ENCODE measurements at regions not wholly inside any gene's neighbourhood (a gene's known extent, or its start where the extent isn't known, plus 50 kb on each side); places are given as distances from the start of the nearest gene placed in this dataset.

DNA sequence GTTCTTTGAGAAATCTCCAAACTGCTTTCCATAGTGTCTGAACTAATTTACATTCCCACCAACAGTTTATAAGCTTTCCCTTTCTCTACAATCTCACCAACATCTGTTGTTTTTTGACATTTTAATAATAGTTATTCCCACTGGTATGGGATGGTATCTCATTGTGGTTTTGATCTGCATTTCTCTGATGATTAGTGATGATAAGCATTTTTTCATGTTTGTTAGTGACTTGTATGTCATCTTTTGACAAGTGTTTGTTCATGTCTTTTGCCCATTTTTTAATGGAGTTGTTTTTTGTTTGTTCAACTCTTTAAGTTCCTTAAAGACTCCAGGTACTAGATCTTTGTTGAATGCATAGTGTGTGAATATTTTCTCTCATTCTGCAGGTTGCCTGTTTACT, 116.6 kb upstream of the TSC22D2 start:
- DNase-seq = no peak
- ChIA-PET CTCF (no interaction called here), POLR2A (ENCODE audit: unreplicated experiment) (no interaction called here)
- in situ Hi-C loops (cut with MboI; ENCODE audit: low sequenced_read_pairs) = no loop called here
- Histone ChIP-seq H3K27ac (ENCODE audit: insufficient read depth, low read length) (no peak overlapping the region), H4K20me1 (ENCODE audit: insufficient read depth, low read length) (no peaks in the 10 kb centered on the region), H3K4me2 (ENCODE audit: low read depth, low read length) (no peak overlapping the region), H2BK15ac (ENCODE audit: low read depth, low read length) (no peak overlapping the region), H3K9me3 (ENCODE audit: control insufficient read depth, insufficient read depth, low read length) (no peaks in the 10 kb centered on the region; the same call in 1 of the 2 replicates), H2BK120ac (ENCODE audit: low read depth, low read length) (no peak overlapping the region), H2AFZ (replicated peaks; ENCODE audit: low read length, poor library complexity) (no peak overlapping the region), H3K27me3 (ENCODE audit: control insufficient read depth, insufficient read depth, low read length) (no peaks in the 10 kb centered on the region), H4K91ac (ENCODE audit: insufficient read depth, low read depth, low read length) (no peak overlapping the region), H3K56ac (ENCODE audit: extremely low read depth, insufficient read depth, low read length) (no peak overlapping the region), H3K9ac (ENCODE audit: low read depth, low read length) (no peak overlapping the region), H2BK5ac (ENCODE audit: low read depth, low read length, poor library complexity, severe bottlenecking) (no peak overlapping the region), H3K4me3 (ENCODE audit: insufficient read depth, low read depth, low read length) (no peak overlapping the region), H3K18ac (ENCODE audit: low read depth, low read length) (no peak overlapping the region), H3K79me1 (ENCODE audit: low read depth in 1 of 2, low read length in 2 of 2) (peaks cover 0 to 9% of the 10 kb centered on the region in 2 experiments; a peak in 1 of 4 replicates), H4K5ac (ENCODE audit: low read depth, low read length) (no peak overlapping the region), H3K9me1 (ENCODE audit: insufficient read depth, low read length) (peaks cover 3% of the 10 kb centered on the region; the same call in 1 of the 2 replicates), H2AK9ac (replicated peaks; ENCODE audit: low read depth, low read length, poor library complexity) (no peak overlapping the region), H3K14ac (replicated peaks; ENCODE audit: low read depth, low read length) (no peak overlapping the region), H3K23ac (ENCODE audit: low read depth, low read length) (no peak overlapping the region), H3K4ac (ENCODE audit: low read depth, low read length) (no peak overlapping the region), H3K36me3 (ENCODE audit: control insufficient read depth, insufficient read depth, low read length) (no peaks in the 10 kb centered on the region), H4K8ac (ENCODE audit: low read depth in 2 of 2, low read length in 2 of 2) (no peak overlapping the region), H2BK20ac (ENCODE audit: low read depth, low read length) (no peak overlapping the region), H3K4me1 (ENCODE audit: control insufficient read depth, insufficient read depth, low read length) (peaks cover 11% of the 10 kb centered on the region), H2AK5ac (ENCODE audit: low read depth, low read length) (no peak overlapping the region)
- intact Hi-C loops (cut with micrococcal nuclease) = no loop called here
- TF ChIP-seq, protein P1, sequence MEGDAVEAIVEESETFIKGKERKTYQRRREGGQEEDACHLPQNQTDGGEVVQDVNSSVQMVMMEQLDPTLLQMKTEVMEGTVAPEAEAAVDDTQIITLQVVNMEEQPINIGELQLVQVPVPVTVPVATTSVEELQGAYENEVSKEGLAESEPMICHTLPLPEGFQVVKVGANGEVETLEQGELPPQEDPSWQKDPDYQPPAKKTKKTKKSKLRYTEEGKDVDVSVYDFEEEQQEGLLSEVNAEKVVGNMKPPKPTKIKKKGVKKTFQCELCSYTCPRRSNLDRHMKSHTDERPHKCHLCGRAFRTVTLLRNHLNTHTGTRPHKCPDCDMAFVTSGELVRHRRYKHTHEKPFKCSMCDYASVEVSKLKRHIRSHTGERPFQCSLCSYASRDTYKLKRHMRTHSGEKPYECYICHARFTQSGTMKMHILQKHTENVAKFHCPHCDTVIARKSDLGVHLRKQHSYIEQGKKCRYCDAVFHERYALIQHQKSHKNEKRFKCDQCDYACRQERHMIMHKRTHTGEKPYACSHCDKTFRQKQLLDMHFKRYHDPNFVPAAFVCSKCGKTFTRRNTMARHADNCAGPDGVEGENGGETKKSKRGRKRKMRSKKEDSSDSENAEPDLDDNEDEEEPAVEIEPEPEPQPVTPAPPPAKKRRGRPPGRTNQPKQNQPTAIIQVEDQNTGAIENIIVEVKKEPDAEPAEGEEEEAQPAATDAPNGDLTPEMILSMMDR (conservative IDR thresholded peaks at IDR 0.05; ENCODE audit: low read depth, low read length) = no peak
- TF ChIP-seq MAFK (IDR thresholded peaks at IDR 0.05; ENCODE audit: low read depth, low read length) = no peak
- TF ChIP-seq SMC3 (IDR thresholded peaks at IDR 0.05; ENCODE audit: low read depth, low read length) = no peak
- no peak for TF ChIP-seq CHD1 (IDR thresholded peaks at IDR 0.05; ENCODE audit: low read depth, low read length)
- TF ChIP-seq FOS (IDR thresholded peaks at IDR 0.05; ENCODE audit: low read depth, low read length) = no peak
- no peak for TF ChIP-seq RAD21 (IDR thresholded peaks at IDR 0.05; ENCODE audit: low read length)
- TF ChIP-seq POLR2A (IDR thresholded peaks at IDR 0.05; ENCODE audit: low read depth, low read length) = no peak
- no peak for TF ChIP-seq CEBPB (IDR thresholded peaks at IDR 0.05; ENCODE audit: low read depth, low read length)
- TF ChIP-seq RCOR1 (IDR thresholded peaks at IDR 0.05; ENCODE audit: insufficient replicate concordance, low read length) = no peak
- no peak for TF ChIP-seq BHLHE40 (IDR thresholded peaks at IDR 0.05; ENCODE audit: low read depth, low read length)
- no peak for TF ChIP-seq MAZ (IDR thresholded peaks at IDR 0.05; ENCODE audit: borderline replicate concordance, low read depth, low read length)
- TF ChIP-seq, protein P2, sequence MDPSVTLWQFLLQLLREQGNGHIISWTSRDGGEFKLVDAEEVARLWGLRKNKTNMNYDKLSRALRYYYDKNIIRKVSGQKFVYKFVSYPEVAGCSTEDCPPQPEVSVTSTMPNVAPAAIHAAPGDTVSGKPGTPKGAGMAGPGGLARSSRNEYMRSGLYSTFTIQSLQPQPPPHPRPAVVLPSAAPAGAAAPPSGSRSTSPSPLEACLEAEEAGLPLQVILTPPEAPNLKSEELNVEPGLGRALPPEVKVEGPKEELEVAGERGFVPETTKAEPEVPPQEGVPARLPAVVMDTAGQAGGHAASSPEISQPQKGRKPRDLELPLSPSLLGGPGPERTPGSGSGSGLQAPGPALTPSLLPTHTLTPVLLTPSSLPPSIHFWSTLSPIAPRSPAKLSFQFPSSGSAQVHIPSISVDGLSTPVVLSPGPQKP (IDR thresholded peaks at IDR 0.05; ENCODE audit: borderline replicate concordance, low read depth, low read length) = no peak
- TF ChIP-seq, protein P3, sequence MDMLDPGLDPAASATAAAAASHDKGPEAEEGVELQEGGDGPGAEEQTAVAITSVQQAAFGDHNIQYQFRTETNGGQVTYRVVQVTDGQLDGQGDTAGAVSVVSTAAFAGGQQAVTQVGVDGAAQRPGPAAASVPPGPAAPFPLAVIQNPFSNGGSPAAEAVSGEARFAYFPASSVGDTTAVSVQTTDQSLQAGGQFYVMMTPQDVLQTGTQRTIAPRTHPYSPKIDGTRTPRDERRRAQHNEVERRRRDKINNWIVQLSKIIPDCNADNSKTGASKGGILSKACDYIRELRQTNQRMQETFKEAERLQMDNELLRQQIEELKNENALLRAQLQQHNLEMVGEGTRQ (IDR thresholded peaks at IDR 0.05; ENCODE audit: low read depth, low read length) = no peak
- ATAC-seq (ENCODE audit: low read depth) = no peak
- no TSS peak for BruUV-seq (replicated peaks)
- dilution Hi-C loops (cut with HindIII; ENCODE audit: low sequenced_read_pairs, unreplicated experiment) = no loop called here

All from IMR-90 (cell line).